ENCODE measurements at regions not wholly inside any gene's neighbourhood (a gene's known extent, or its start where the extent isn't known, plus 50 kb on each side); places are given as distances from the start of the nearest gene placed in this dataset.

DNA sequence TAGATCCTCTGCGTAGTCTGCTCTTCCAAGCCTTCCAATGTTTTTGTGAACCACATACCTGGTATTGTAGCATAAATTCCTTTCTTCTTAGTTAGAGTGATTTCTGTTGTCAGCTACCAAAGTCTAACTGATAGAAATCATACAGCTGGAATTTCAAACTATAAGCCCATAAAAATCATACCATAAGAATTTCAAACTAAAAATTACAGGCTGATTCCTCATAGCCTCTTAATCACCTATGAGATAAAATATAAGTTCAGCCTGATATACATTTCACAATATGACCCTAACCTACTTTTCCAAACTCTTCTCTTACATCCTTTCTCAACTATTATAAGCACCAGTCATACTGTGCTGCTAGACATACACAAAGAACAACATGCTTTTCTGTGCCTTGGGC is 64.8 kb downstream of the PTHLH start:
- Histone ChIP-seq H2AFZ (ENCODE audit: low read length) (no peak overlapping the region), H4K20me1 (ENCODE audit: insufficient read depth, low read length) (no peaks in the 10 kb centered on the region)

DNA sequence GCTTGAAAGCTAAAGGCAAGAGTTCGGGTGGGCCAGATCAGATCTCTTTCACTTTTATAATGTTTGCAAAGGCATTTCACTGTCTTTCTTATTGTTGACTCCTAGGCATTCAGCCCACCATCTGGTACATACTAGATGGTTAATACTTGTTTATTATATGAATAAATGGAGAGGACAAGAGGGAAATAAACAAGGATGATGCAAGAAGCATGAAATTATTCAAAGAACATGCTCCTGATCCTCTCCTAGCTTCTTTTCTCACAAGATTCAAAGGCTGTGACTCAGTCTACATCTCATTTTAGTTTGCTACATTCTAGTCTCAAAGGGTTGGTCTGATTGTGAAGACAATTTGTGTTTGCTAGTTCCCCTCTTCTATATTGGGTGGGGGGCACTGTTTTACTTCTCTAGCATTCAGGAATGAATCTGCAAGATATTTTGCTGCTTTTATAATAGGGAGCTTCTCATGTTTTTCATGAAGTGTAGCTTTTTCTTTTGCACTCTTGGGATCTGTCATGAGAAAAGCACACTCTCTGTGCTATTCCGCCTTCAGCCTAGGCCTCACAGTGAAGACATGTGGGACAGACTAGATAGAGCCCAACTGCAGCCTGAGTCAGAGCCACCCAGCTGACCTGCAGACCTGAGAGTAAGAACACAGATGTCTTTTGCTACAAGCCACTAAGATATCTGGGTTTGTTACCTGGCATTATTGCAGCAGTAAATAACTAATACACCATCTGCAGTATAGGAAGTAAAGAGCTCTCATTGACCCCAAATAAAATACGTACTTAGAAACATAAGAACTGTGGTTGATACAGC is 65.7 kb downstream of the PTHLH start:
- no peaks in the 10 kb centered on the region for H3K4me1 ChIP-seq (ENCODE audit: insufficient read depth, low read length)
- no peaks in the 10 kb centered on the region for H3K36me3 ChIP-seq (ENCODE audit: insufficient read depth, low read length)
- H4K20me1 ChIP-seq (ENCODE audit: insufficient read depth, low read length) = no peaks in the 10 kb centered on the region
- DNase-seq (ENCODE audit: insufficient read length, low spot score, missing footprints) = no peak
- H3K27ac ChIP-seq (ENCODE audit: low read depth, low read length) = no peak overlapping the region
- H3K9me3 ChIP-seq (ENCODE audit: low read depth, low read length) = no peaks in the 10 kb centered on the region
- no peaks in the 10 kb centered on the region for H3K79me2 ChIP-seq (ENCODE audit: insufficient read depth, low read length)
- TF ChIP-seq, protein P1, sequence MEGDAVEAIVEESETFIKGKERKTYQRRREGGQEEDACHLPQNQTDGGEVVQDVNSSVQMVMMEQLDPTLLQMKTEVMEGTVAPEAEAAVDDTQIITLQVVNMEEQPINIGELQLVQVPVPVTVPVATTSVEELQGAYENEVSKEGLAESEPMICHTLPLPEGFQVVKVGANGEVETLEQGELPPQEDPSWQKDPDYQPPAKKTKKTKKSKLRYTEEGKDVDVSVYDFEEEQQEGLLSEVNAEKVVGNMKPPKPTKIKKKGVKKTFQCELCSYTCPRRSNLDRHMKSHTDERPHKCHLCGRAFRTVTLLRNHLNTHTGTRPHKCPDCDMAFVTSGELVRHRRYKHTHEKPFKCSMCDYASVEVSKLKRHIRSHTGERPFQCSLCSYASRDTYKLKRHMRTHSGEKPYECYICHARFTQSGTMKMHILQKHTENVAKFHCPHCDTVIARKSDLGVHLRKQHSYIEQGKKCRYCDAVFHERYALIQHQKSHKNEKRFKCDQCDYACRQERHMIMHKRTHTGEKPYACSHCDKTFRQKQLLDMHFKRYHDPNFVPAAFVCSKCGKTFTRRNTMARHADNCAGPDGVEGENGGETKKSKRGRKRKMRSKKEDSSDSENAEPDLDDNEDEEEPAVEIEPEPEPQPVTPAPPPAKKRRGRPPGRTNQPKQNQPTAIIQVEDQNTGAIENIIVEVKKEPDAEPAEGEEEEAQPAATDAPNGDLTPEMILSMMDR (IDR thresholded peaks at IDR 0.05; ENCODE audit: extremely low read depth, low read depth, low read length) = no peak
- H2AFZ ChIP-seq (ENCODE audit: low read length) = no peak overlapping the region
- H3K4me2 ChIP-seq (ENCODE audit: insufficient read depth, low read length) = no peak overlapping the region
- H3K4me3 ChIP-seq (ENCODE audit: insufficient read depth, low read length) = no peak overlapping the region
- no peaks in the 10 kb centered on the region for H3K27me3 ChIP-seq (ENCODE audit: insufficient read depth, low read length)

More for the DNA sequence above, 64.8 kb downstream of the PTHLH start:
- Histone ChIP-seq H3K4me1 (ENCODE audit: insufficient read depth, low read length) (no peaks in the 10 kb centered on the region), H3K79me2 (ENCODE audit: insufficient read depth, low read length) (no peaks in the 10 kb centered on the region), H3K9me3 (ENCODE audit: low read depth, low read length) (no peaks in the 10 kb centered on the region), H3K36me3 (ENCODE audit: insufficient read depth, low read length) (no peaks in the 10 kb centered on the region), H3K27me3 (ENCODE audit: insufficient read depth, low read length) (no peaks in the 10 kb centered on the region), H3K27ac (ENCODE audit: low read depth, low read length) (no peak overlapping the region), H3K4me2 (ENCODE audit: insufficient read depth, low read length) (no peak overlapping the region), H3K4me3 (ENCODE audit: insufficient read depth, low read length) (no peak overlapping the region)
- TF ChIP-seq, protein P1 (IDR thresholded peaks at IDR 0.05; ENCODE audit: extremely low read depth, low read depth, low read length) = no peak
- no peak for DNase-seq (ENCODE audit: insufficient read length, low spot score, missing footprints)

DNA sequence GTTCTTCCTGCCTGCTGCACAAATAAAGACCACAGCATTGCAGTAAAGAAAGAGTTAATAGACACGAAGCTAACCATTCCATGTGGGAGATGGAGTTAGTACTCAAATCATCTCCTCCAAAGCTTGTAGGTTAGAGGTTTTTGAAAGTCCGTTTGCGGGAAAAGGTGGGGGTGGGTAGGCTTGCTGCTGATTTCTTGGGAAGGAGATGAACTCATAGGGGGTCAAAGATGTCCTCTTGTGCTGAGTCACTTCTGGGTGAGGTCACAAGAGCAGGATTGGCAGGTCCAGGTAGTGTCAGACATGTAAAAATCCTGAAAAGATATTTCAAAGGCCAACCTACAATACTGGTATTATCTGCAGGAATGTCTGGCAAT is 66.4 kb downstream of the PTHLH start:
- Histone ChIP-seq H3K27ac (ENCODE audit: low read depth, low read length) (no peak overlapping the region), H3K36me3 (ENCODE audit: insufficient read depth, low read length) (no peaks in the 10 kb centered on the region), H3K4me2 (ENCODE audit: insufficient read depth, low read length) (no peak overlapping the region), H4K20me1 (ENCODE audit: insufficient read depth, low read length) (no peaks in the 10 kb centered on the region), H3K4me1 (ENCODE audit: insufficient read depth, low read length) (peaks cover 4% of the 10 kb centered on the region), H3K4me3 (ENCODE audit: insufficient read depth, low read length) (no peak overlapping the region), H3K79me2 (ENCODE audit: insufficient read depth, low read length) (no peaks in the 10 kb centered on the region), H3K9me3 (ENCODE audit: low read depth, low read length) (no peaks in the 10 kb centered on the region), H2AFZ (ENCODE audit: low read length) (no peak overlapping the region), H3K27me3 (ENCODE audit: insufficient read depth, low read length) (no peaks in the 10 kb centered on the region)
- TF ChIP-seq, protein P1 (IDR thresholded peaks at IDR 0.05; ENCODE audit: extremely low read depth, low read depth, low read length) = no peak
- no peak for DNase-seq (ENCODE audit: insufficient read length, low spot score, missing footprints)

DNA sequence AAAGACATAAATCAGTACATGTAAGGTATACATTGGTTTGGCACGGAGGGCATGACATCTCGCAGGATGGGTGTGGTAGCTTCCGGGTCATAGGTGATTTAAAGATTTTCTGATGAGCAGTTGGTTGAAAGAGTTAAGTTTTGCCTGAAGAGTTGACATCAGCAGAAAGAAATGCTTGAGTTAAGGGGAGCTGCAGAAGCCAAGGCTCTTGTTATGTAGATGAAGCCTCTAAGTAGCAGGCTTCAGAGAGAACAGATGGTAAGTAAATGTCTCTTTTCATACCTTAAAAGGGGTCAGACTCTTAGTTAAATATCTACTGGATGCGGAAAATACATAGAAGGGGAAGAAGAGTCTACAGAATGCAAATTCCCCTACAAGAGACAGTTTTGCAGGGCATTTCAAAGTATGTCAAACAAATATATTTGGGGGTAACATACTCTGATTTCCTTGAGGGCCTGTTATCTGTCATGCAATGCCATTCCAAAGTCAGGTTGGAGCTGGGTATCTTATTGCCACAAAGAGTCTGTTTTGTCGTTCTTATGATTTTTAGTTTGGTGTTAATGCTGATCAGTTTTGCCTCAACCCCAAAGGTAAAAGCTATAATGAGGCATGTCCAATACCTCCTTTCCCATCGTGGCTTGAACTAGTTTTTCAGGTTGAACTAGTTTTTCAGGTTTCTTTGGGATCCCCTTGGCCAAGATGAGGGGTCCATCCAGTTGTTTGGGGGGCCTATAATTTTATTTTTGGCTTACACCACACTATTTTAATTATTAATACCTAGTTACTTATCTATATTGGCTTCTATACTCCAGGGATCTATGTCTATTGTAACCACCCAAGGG is 67.0 kb downstream of the PTHLH start:
- Histone ChIP-seq H3K27ac (ENCODE audit: low read depth, low read length) (no peak overlapping the region), H2AFZ (ENCODE audit: low read length) (no peak overlapping the region), H4K20me1 (ENCODE audit: insufficient read depth, low read length) (no peaks in the 10 kb centered on the region), H3K4me2 (ENCODE audit: insufficient read depth, low read length) (no peak overlapping the region), H3K4me1 (ENCODE audit: insufficient read depth, low read length) (peaks cover 7% of the 10 kb centered on the region), H3K79me2 (ENCODE audit: insufficient read depth, low read length) (no peaks in the 10 kb centered on the region), H3K36me3 (ENCODE audit: insufficient read depth, low read length) (no peaks in the 10 kb centered on the region), H3K27me3 (ENCODE audit: insufficient read depth, low read length) (no peaks in the 10 kb centered on the region), H3K4me3 (ENCODE audit: insufficient read depth, low read length) (no peak overlapping the region), H3K9me3 (ENCODE audit: low read depth, low read length) (no peaks in the 10 kb centered on the region)
- TF ChIP-seq, protein P1 (IDR thresholded peaks at IDR 0.05; ENCODE audit: extremely low read depth, low read depth, low read length) = no peak
- no peak for DNase-seq (ENCODE audit: insufficient read length, low spot score, missing footprints)

All from osteoblast (primary cell).